H1 (cell line): ENCODE measurements at regions not wholly inside any gene's neighbourhood (a gene's known extent, or its start where the extent isn't known, plus 50 kb on each side); places are given as distances from the start of the nearest gene placed in this dataset.

Experiments
- CTCF ChIA-PET: fragments of 300-600 bp; sonication (Branson Sonifier 250); formaldehyde crosslinking; loops from one replicate; lab custom pipeline; 2021; ENCODE audit not compliant: partially characterized antibody; lab: Charles Lee
- POLR2A ChIA-PET: fragments of 300-600 bp; sonication (Branson Sonifier 250); formaldehyde crosslinking; loops from one replicate; lab custom pipeline; 2021; ENCODE audit warnings: inconsistent platforms; ENCODE audit not compliant: partially characterized antibody; lab: Charles Lee
- DNase-seq, 2 experiments: peaks; one replicate each; pipeline versions ENCODE4 v3.0.0 to v3.0.0-alpha.2; 2010 to 2022; ENCODE audit warnings: low spot score in 2 of 2, low read depth in 1 of 2, mixed read lengths in 1 of 2
- FAIRE-seq: peaks from 2 replicates; lab custom pipeline; 2011; peaks lifted over from hg19 to GRCh38; lab: Jason Lieb, UNC
- H2AFZ ChIP-seq: 2 replicates; pipeline ENCODE4 v1.8.1; 2012; ENCODE audit warnings: low read length, inconsistent platforms
- H2AK5ac ChIP-seq: 2 replicates; pipeline ENCODE4 v1.6.1; 2013; ENCODE audit warnings: low read depth, low read length
- H2BK120ac ChIP-seq: replicated peaks from 2 replicates; pipeline ENCODE3; 2013; ENCODE audit warnings: low read depth, low read length, inconsistent platforms
- H2BK12ac ChIP-seq: 2 replicates; pipeline ENCODE4 v1.6.1; 2013; ENCODE audit warnings: low read depth, low read length
- H2BK15ac ChIP-seq: 2 replicates; pipeline ENCODE4 v1.6.1; 2013; ENCODE audit warnings: low read length
- H2BK20ac ChIP-seq: 2 replicates; pipeline ENCODE4 v1.6.1; 2013; ENCODE audit warnings: low read length
- H2BK5ac ChIP-seq: 2 replicates; pipeline ENCODE4 v1.6.1; 2013; ENCODE audit warnings: low read depth, low read length
- H3K14ac ChIP-seq: 2 replicates; pipeline ENCODE4 v1.6.1; 2013; ENCODE audit warnings: inconsistent platforms; ENCODE audit not compliant: insufficient read length
- H3K18ac ChIP-seq: 2 replicates; pipeline ENCODE4 v1.6.1; 2013; ENCODE audit warnings: low read length; ENCODE audit errors: extremely low read depth
- H3K23ac ChIP-seq: 2 replicates; pipeline ENCODE4 v1.6.1; 2013; ENCODE audit warnings: inconsistent platforms; ENCODE audit not compliant: insufficient read length
- H3K23me2 ChIP-seq: 2 replicates; pipeline ENCODE4 v1.6.1; 2013; ENCODE audit warnings: low read depth, low read length
- H3K27ac ChIP-seq: 2 replicates; pipeline ENCODE4 v1.6.1; 2011; ENCODE audit warnings: low read depth, low read length, inconsistent platforms
- H3K27me3 ChIP-seq, 4 experiments: replicated peaks in 1 of 4; 1 replicate in 1 of 4; 2 replicates in 3 of 4; pipeline versions ENCODE4 v1.6.1 to v1.8.1; 2011 to 2013; ENCODE audit warnings: low read length in 3 of 4, mild to moderate bottlenecking in 3 of 4, inconsistent platforms in 2 of 4, mixed read lengths in 2 of 4, moderate library complexity in 1 of 4; ENCODE audit not compliant: control insufficient read depth in 3 of 4, insufficient read depth in 3 of 4; ENCODE audit errors: extremely low read depth in 1 of 4
- H3K36me3 ChIP-seq, 4 experiments: 2 replicates each; pipeline versions ENCODE4 v1.6.1 to v1.8.1; 2011 to 2013; ENCODE audit warnings: mild to moderate bottlenecking in 4 of 4, low read length in 3 of 4, moderate library complexity in 2 of 4, control low read depth in 1 of 4, inconsistent platforms in 1 of 4; ENCODE audit not compliant: insufficient read depth in 4 of 4, control insufficient read depth in 2 of 4
- H3K4ac ChIP-seq: replicated peaks from 2 replicates; pipeline ENCODE3; 2013; ENCODE audit warnings: low read length, low read depth, mixed read lengths, inconsistent platforms; ENCODE audit not compliant: insufficient read length
- H3K4me1 ChIP-seq, 4 experiments: replicated peaks in 1 of 4; 1 replicate in 1 of 4; 2 replicates in 3 of 4; pipeline versions ENCODE4 v1.6.1 to v1.8.1; 2011 to 2013; ENCODE audit warnings: low read length in 3 of 4, inconsistent platforms in 2 of 4, mixed read lengths in 1 of 4; ENCODE audit not compliant: insufficient read depth in 4 of 4, control insufficient read depth in 3 of 4
- H3K4me2 ChIP-seq, 2 experiments: 2 replicates each; pipeline versions ENCODE4 v1.6.1 to v1.8.1; 2011 to 2013; ENCODE audit warnings: low read depth in 2 of 2, low read length in 2 of 2, control low read depth in 1 of 2, inconsistent platforms in 1 of 2, mild to moderate bottlenecking in 1 of 2; ENCODE audit not compliant: insufficient read depth in 1 of 2
- H3K4me3 ChIP-seq, 4 experiments: fragments of 200-600, 300-600 bp in 1 of 4; sonication (generic), shearing (Covaris generic), sonication (Bioruptor Twin) in 1 of 4; 2 replicates each; pipeline versions ENCODE4 v1.5.1 to v1.8.1; 2011 to 2016; ENCODE audit warnings: low read length in 4 of 4, low read depth in 3 of 4, control low read depth in 2 of 4, inconsistent platforms in 2 of 4, mild to moderate bottlenecking in 2 of 4, mixed read lengths in 1 of 4, moderate library complexity in 1 of 4; ENCODE audit not compliant: insufficient read depth in 2 of 4; ENCODE audit errors: extremely low read depth in 1 of 4
- H3K56ac ChIP-seq: replicated peaks from 2 replicates; pipeline ENCODE3; 2013; ENCODE audit warnings: low read depth, mild to moderate bottlenecking, mixed read lengths, low read length, inconsistent platforms; ENCODE audit not compliant: insufficient read length
- H3K79me1 ChIP-seq: 2 replicates; pipeline ENCODE4 v1.6.1; 2013; ENCODE audit warnings: low read depth, low read length, control low read depth
- H3K79me2 ChIP-seq, 2 experiments: 2 replicates each; pipeline versions ENCODE4 v1.6.1 to v1.8.1; 2012 to 2013; ENCODE audit warnings: low read length in 2 of 2, mild to moderate bottlenecking in 2 of 2, inconsistent platforms in 1 of 2; ENCODE audit not compliant: insufficient read depth in 2 of 2, control insufficient read depth in 1 of 2
- H3K9ac ChIP-seq, 4 experiments: replicated peaks in 1 of 4; 1 replicate in 1 of 4; 2 replicates in 3 of 4; pipeline versions ENCODE4 v1.6.1 to v1.8.1; 2011 to 2013; ENCODE audit warnings: low read depth in 3 of 4, low read length in 3 of 4, control low read depth in 2 of 4, mild to moderate bottlenecking in 2 of 4, moderate library complexity in 2 of 4, inconsistent platforms in 1 of 4; ENCODE audit errors: extremely low read depth in 1 of 4
- H3K9me3 ChIP-seq, 2 experiments: 2 replicates each; pipeline versions ENCODE4 v1.6.1 to v1.8.1; 2012 to 2013; ENCODE audit warnings: mild to moderate bottlenecking in 2 of 2, moderate library complexity in 2 of 2, control low read depth in 1 of 2, inconsistent platforms in 1 of 2, low read depth in 1 of 2, low read length in 1 of 2, mixed read lengths in 1 of 2; ENCODE audit not compliant: insufficient read depth in 2 of 2
- H4K20me1 ChIP-seq, 2 experiments: replicated peaks in 1 of 2; 2 replicates each; pipeline versions ENCODE3 to v1.8.1; 2011 to 2013; ENCODE audit warnings: inconsistent platforms in 2 of 2, low read length in 2 of 2, mild to moderate bottlenecking in 1 of 2; ENCODE audit not compliant: insufficient read depth in 2 of 2, control insufficient read depth in 1 of 2
- H4K5ac ChIP-seq: 2 replicates; pipeline ENCODE4 v1.6.1; 2013; ENCODE audit warnings: low read length, low read depth, mixed read lengths, inconsistent platforms; ENCODE audit not compliant: insufficient read length
- H4K8ac ChIP-seq: 2 replicates; pipeline ENCODE4 v1.8.0; 2013; ENCODE audit warnings: mild to moderate bottlenecking, moderate library complexity, low read length, inconsistent platforms; ENCODE audit not compliant: insufficient read depth; ENCODE audit errors: extremely low read depth
- H4K91ac ChIP-seq: replicated peaks from 2 replicates; pipeline ENCODE3; 2013; ENCODE audit warnings: low read length, mixed read lengths, inconsistent platforms; ENCODE audit not compliant: insufficient read length
- BRCA1 ChIP-seq: IDR thresholded peaks from 2 replicates; pipeline ENCODE4 v1.6.1; 2012; ENCODE audit warnings: low read depth, low read length, improper control_type of control experiment
- CBX5 ChIP-seq: fragments of 300-800, 300-1000 bp; sonication (generic); IDR thresholded peaks from 2 replicates; pipeline ENCODE4 v1.7.1; 2016; ENCODE audit warnings: antibody characterized with exemption, low read length, low read depth
- CBX8 ChIP-seq: fragments of 300-800, 300-1000 bp; sonication (generic); IDR thresholded peaks from 2 replicates; pipeline ENCODE4 v1.7.1; 2016; ENCODE audit warnings: low read depth, low read length, borderline replicate concordance
- CTBP2 ChIP-seq: IDR thresholded peaks from 2 replicates; pipeline ENCODE4 v1.7.0; 2011; ENCODE audit warnings: borderline replicate concordance, mild to moderate bottlenecking, moderate library complexity, mixed read lengths, low read length; ENCODE audit not compliant: insufficient read depth, insufficient read length
- CTCF ChIP-seq, 3 experiments: IDR thresholded peaks; 1 replicate in 2 of 3; 2 replicates in 1 of 3; pipeline versions ENCODE4 v1.5.1 to v1.6.1; 2011; ENCODE audit warnings: low read length in 3 of 3, mild to moderate bottlenecking in 3 of 3, inconsistent platforms in 2 of 3, low read depth in 1 of 3, moderate library complexity in 1 of 3; ENCODE audit not compliant: insufficient read depth in 1 of 3; ENCODE audit errors: control extremely low read depth in 1 of 3
- MAFK ChIP-seq: IDR thresholded peaks from 2 replicates; pipeline ENCODE4 v1.6.1; 2012; ENCODE audit warnings: low read depth, mild to moderate bottlenecking, improper control_type of control experiment, low read length
- PHF8 ChIP-seq: fragments of 200-600 bp; sonication (generic); conservative IDR thresholded peaks from 2 replicates; pipeline ENCODE4 v1.7.1; 2012; ENCODE audit warnings: low read depth, mild to moderate bottlenecking, inconsistent platforms, low read length, moderate library complexity
- SIRT6 ChIP-seq: IDR thresholded peaks from one replicate; pipeline ENCODE4 v1.7.1; 2012; ENCODE audit warnings: low read length, inconsistent platforms
- SUZ12 ChIP-seq: fragments of 200-600 bp; sonication (generic); IDR thresholded peaks from 2 replicates; pipeline ENCODE4 v1.6.1; 2012; ENCODE audit warnings: mild to moderate bottlenecking, inconsistent platforms, low read length, moderate library complexity, mixed read lengths
- TBP ChIP-seq: IDR thresholded peaks from 2 replicates; pipeline ENCODE4 v1.6.1; 2011; ENCODE audit warnings: low read depth, low read length, improper control_type of control experiment
- TEAD4 ChIP-seq: IDR thresholded peaks from 2 replicates; pipeline ENCODE4 v1.6.1; 2012; ENCODE audit warnings: low read depth, low read length, inconsistent platforms, mixed read lengths
- WGBS, 2 experiments: shearing (Covaris generic) in 1 of 2; methylation state at CpG; one replicate each; pipeline versions ENCODE4 v1.1.6 to v1.1.7; 2013 to 2015; ENCODE audit warnings: low lambda C conversion rate in 2 of 2, mixed read lengths in 2 of 2, inconsistent platforms in 1 of 2, low coverage in 1 of 2, missing lambda C conversion rate in 1 of 2; ENCODE audit not compliant: insufficient replicate concordance in 2 of 2, insufficient coverage in 1 of 2, insufficient read length in 1 of 2; ENCODE audit errors: extremely low coverage in 1 of 2, missing lambda C conversion rate in 1 of 2; 5-methylcytosine and 5-hydroxymethylcytosine counted together

DNA sequence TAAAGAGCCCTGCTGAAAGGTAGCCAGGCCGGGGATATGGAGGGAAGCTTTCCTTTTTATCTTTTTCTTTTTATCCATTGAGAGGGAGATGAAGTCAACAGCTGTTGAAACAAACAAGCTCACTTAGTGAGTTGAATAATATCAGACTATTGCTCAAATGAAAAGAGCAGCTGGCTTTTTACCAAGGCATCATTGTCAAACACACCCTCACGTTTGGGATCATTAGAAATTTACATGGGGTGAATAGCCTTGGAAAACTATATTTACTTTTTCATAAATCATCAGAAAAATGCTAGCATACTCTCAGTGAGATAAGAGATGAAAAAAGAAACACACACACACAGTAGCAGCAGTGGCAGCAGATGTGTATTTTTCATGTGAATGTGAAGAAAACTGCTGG lies 71.5 kb upstream of the HNMT start:
- no peak overlapping the region for H4K5ac ChIP-seq
- H3K4me1 ChIP-seq: peaks cover 0 to 3% (median 1%) of the 10 kb centered on the region in 4 experiments; a peak in 2 of 7 replicates
- no peak overlapping the region for H2BK20ac ChIP-seq
- no peak overlapping the region for H3K4me3 ChIP-seq
- WGBS, 2 experiments: 81% methylated on average over 2 of the region's 2 CpGs; no CpG with 5 or more reads in 1 of the 2 experiments
- H3K18ac ChIP-seq: no peak overlapping the region
- H3K36me3 ChIP-seq: no peaks in the 10 kb centered on the region
- no peak overlapping the region for H2AFZ ChIP-seq
- TF ChIP-seq TEAD4: no peak
- TF ChIP-seq CBX8: no peak
- TF ChIP-seq CBX5: no peak
- no peak for TF ChIP-seq MAFK
- TF ChIP-seq CTCF (IDR thresholded peaks at IDR 0.05; ENCODE audit: control extremely low read depth in 1 of 3, insufficient read depth in 1 of 3, low read depth in 1 of 3, low read length in 3 of 3): no peak
- no peak for TF ChIP-seq PHF8
- TF ChIP-seq CTBP2: no peak
- no peak for TF ChIP-seq SIRT6
- TF ChIP-seq TBP: no peak
- no peak for TF ChIP-seq SUZ12
- TF ChIP-seq BRCA1: no peak
- no peak overlapping the region for H2BK5ac ChIP-seq
- no peak for FAIRE-seq
- ChIA-PET CTCF (interaction anchor here (0.7 to 1.0 kb wide), 2 partner anchors 595 to 895 kb away, joined by 3 read pairs; no protein-coding TSS in a partner anchor), POLR2A (no interaction called here)
- no peaks in the 10 kb centered on the region for H4K20me1 ChIP-seq
- H3K4me2 ChIP-seq: no peak overlapping the region
- no peaks in the 10 kb centered on the region for H3K79me1 ChIP-seq
- no peaks in the 10 kb centered on the region for H3K27me3 ChIP-seq
- no peak overlapping the region for H3K14ac ChIP-seq
- H3K23me2 ChIP-seq: no peaks in the 10 kb centered on the region
- H3K23ac ChIP-seq: no peak overlapping the region
- no peaks in the 10 kb centered on the region for H3K9me3 ChIP-seq
- H2BK12ac ChIP-seq: no peak overlapping the region
- H3K56ac ChIP-seq: no peak overlapping the region
- no peak overlapping the region for H3K9ac ChIP-seq
- no peak for DNase-seq
- no peak overlapping the region for H2AK5ac ChIP-seq
- H3K27ac ChIP-seq: no peak overlapping the region
- H3K4ac ChIP-seq: no peak overlapping the region
- H2BK15ac ChIP-seq: no peak overlapping the region
- no peak overlapping the region for H4K91ac ChIP-seq
- no peak overlapping the region for H4K8ac ChIP-seq
- no peak overlapping the region for H2BK120ac ChIP-seq
- no peaks in the 10 kb centered on the region for H3K79me2 ChIP-seq
